ENCODE measurements at regions not wholly inside any gene's neighbourhood (a gene's known extent, or its start where the extent isn't known, plus 50 kb on each side); places are given as distances from the start of the nearest gene placed in this dataset.
"Not testable (repeated sequence)": the region's sequence is repeated elsewhere in the genome, so short reads cannot be mapped to it uniquely, and the experiment has no call there.

DNA sequence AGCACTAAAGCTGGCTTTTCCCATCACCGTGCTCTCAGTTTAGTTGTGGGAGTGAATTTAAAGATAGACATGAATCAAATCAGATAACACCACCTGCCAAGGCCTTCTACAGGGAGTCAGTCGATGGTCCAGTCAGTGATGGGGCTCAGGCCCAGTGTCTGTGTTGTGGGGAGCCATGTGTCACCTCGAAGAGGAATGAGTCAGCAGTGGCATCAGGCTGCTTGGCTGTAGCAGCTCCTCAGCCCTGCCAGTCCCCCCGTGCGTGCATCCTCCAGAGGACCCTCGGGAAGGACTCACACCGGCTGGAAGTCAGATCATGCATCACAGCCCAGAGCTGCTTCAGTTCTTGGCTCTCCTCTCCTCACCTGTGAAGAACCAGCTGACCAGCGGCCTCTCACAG, 420.4 kb upstream of the RAB6C start:
- Histone ChIP-seq H3K9me3 (peaks cover 3% of the 10 kb centered on the region), H3K27ac (no peak overlapping the region), H3K4me3 (no peak overlapping the region), H3K4me1 (no peaks in the 10 kb centered on the region), H3K27me3 (ENCODE audit: insufficient read depth in 3 of 3, low read length in 2 of 3) (peaks cover 0 to 6% (median 0%) of the 10 kb centered on the region in 3 donors), H3K36me3 (ENCODE audit: insufficient read depth in 1 of 2, low read depth in 1 of 2) (no peaks in the 10 kb centered on the region)
- no peak for ATAC-seq
- 58 to 64% (median 59%) methylated on average over 8 of the region's 8 CpGs for WGBS, 3 donors
- DNase-seq = no peak
- TF ChIP-seq, protein P1, sequence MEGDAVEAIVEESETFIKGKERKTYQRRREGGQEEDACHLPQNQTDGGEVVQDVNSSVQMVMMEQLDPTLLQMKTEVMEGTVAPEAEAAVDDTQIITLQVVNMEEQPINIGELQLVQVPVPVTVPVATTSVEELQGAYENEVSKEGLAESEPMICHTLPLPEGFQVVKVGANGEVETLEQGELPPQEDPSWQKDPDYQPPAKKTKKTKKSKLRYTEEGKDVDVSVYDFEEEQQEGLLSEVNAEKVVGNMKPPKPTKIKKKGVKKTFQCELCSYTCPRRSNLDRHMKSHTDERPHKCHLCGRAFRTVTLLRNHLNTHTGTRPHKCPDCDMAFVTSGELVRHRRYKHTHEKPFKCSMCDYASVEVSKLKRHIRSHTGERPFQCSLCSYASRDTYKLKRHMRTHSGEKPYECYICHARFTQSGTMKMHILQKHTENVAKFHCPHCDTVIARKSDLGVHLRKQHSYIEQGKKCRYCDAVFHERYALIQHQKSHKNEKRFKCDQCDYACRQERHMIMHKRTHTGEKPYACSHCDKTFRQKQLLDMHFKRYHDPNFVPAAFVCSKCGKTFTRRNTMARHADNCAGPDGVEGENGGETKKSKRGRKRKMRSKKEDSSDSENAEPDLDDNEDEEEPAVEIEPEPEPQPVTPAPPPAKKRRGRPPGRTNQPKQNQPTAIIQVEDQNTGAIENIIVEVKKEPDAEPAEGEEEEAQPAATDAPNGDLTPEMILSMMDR (IDR thresholded peaks at IDR 0.05) = no peak
- intact Hi-C loops (cut with DNase I) = no loop called here

DNA sequence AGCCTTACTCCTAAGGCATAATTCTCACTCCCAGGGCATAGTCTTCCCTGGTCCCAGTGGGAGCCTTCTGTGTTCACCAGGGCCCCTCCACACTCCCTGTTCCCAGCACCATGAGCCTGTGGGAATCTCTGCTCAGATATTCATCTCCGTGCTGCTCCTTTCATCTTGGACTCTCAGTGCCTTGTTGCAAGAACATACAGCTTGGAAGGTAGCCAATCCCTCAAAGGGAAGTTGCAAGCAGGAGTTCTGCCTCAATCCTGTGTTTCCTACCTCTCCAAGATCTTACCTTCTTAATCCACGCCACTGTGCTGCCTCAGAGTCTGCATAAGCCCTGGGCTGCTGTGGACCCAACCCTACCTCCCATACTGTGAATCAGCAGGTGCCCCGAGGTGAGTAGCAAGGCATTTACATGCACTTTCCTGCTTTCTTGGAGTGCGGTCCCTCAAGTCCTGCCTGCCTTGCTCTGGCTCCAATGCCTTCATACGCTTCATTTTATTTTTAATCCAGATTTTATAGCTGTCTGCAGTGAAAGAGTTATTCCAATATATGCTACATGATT, 413.8 kb upstream of the RAB6C start:
- Histone ChIP-seq H3K4me3 (no peak overlapping the region), H3K27me3 (ENCODE audit: insufficient read depth in 3 of 3, low read length in 2 of 3) (peaks cover 0 to 2% (median 0%) of the 10 kb centered on the region in 3 donors), H3K9me3 (no peaks in the 10 kb centered on the region), H3K4me1 (no peaks in the 10 kb centered on the region), H3K27ac (no peak overlapping the region), H3K36me3 (ENCODE audit: insufficient read depth in 1 of 2, low read depth in 1 of 2) (no peaks in the 10 kb centered on the region)
- no peak for DNase-seq
- TF ChIP-seq, protein P1 (IDR thresholded peaks at IDR 0.05) = no peak
- WGBS, 3 donors = 42 to 46% (median 44%) methylated on average over 5 of the region's 5 CpGs
- intact Hi-C loops (cut with DNase I) = no loop called here
- no peak for ATAC-seq

DNA sequence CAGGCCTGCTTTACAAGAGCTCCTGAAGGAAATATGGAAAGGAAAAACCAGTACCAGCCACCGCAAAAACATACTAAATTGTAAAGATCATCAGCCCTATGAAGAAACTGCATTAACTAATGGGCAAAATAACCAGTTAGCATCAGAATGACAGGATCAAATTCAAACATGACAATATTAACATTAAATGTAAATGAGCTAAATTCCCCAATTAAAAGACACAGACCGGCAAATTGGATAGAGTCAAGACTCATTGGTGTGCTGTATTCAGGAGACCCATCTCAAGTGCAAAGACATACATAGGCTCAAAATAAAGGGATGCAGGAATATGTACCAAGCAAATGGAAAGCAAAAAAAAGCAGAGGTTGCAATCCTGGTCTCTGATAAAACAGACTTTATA, 408.7 kb upstream of the RAB6C start:
- H3K4me3 ChIP-seq; intact Hi-C loops (cut with DNase I); H3K27me3 ChIP-seq (ENCODE audit: insufficient read depth in 3 of 3, low read length in 2 of 3); H3K4me1 ChIP-seq; H3K9me3 ChIP-seq; ATAC-seq; H3K36me3 ChIP-seq (ENCODE audit: insufficient read depth in 1 of 2, low read depth in 1 of 2); DNase-seq; H3K27ac ChIP-seq: not testable (repeated sequence)
- 95 to 99% (median 98%) methylated on average over 2 of the region's 2 CpGs for WGBS, 3 donors

DNA sequence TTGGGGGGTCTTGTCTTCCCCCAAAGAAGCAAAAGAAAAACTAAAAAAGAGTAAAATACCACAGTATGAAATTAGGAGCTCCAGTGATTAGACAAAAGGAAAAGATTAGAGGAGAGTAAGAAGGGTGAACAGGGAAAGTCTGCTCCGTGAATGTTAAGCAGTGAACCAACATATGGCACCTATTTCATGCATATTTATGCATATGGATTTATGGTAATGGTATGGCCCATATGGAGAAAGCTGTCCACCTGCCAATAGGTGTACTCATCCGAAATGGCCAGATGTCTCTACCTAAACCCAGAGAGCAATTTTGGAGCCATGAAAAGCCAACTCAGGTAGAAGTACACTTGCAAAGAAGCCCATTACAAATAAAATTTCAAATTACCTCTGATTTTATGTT, 404.0 kb upstream of the RAB6C start:
- H3K27ac ChIP-seq = no peak overlapping the region
- H3K4me3 ChIP-seq = no peak overlapping the region
- ATAC-seq = no peak
- H3K9me3 ChIP-seq = no peaks in the 10 kb centered on the region
- H3K36me3 ChIP-seq (ENCODE audit: insufficient read depth in 1 of 2, low read depth in 1 of 2) = no peaks in the 10 kb centered on the region
- intact Hi-C loops (cut with DNase I) = no loop called here
- TF ChIP-seq, protein P1 (IDR thresholded peaks at IDR 0.05) = no peak
- H3K27me3 ChIP-seq (ENCODE audit: insufficient read depth in 3 of 3, low read length in 2 of 3) = no peaks in the 10 kb centered on the region
- WGBS, 3 donors = 74 to 76% (median 76%) methylated on average over 2 of the region's 2 CpGs
- DNase-seq = no peak
- H3K4me1 ChIP-seq = no peaks in the 10 kb centered on the region

DNA sequence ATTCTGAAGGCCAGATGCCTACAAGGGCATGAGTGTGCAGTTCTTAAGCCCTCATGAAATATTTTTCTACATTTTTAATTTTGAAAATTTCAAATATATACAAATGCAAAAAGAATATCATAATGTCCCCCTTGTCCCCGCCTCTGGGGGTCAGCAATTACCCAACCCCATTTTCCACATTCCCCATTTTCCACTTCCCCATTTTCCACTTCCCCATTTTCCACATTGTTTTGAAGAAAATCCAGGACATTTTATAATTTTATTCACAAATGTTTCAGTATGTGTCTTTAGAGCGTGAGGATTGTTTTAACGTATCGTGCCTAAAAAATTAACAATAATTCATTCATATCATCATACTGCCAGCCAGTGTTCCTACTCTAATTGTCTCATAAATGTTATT, 403.6 kb upstream of the RAB6C start:
- H3K27me3 ChIP-seq (ENCODE audit: insufficient read depth in 3 of 3, low read length in 2 of 3) = no peaks in the 10 kb centered on the region
- 88 to 93% (median 92%) methylated on average over 4 of the region's 4 CpGs for WGBS, 3 donors
- intact Hi-C loops (cut with DNase I) = no loop called here
- H3K4me3 ChIP-seq = no peak overlapping the region
- DNase-seq (no peak), ATAC-seq (no peak)
- H3K36me3 ChIP-seq (ENCODE audit: insufficient read depth in 1 of 2, low read depth in 1 of 2) = no peaks in the 10 kb centered on the region
- TF ChIP-seq, protein P1 (IDR thresholded peaks at IDR 0.05) = no peak
- H3K4me1 ChIP-seq = no peaks in the 10 kb centered on the region
- no peak overlapping the region for H3K27ac ChIP-seq
- H3K9me3 ChIP-seq = peaks cover 1% of the 10 kb centered on the region

Measured in psoas muscle (tissue), 7 donors.